Brain microvascular endothelial cell (primary cell): ENCODE measurements at regions not wholly inside any gene's neighbourhood (a gene's known extent, or its start where the extent isn't known, plus 50 kb on each side); places are given as distances from the start of the nearest gene placed in this dataset.

Source experiments
- DNase-seq: peaks from one replicate; pipeline ENCODE4 v3.0.0-alpha.2; 2020
- H3K27ac ChIP-seq: fragments of 250-450 bp; sonication (Bioruptor Pico); 2 replicates; pipeline ENCODE4 v1.5.1; 2020; ENCODE audit warnings: mild to moderate bottlenecking, moderate library complexity
- H3K27me3 ChIP-seq: fragments of 250-450 bp; sonication (Bioruptor Pico); replicated peaks from 2 replicates; pipeline ENCODE4 v1.5.1; 2020; ENCODE audit warnings: mild to moderate bottlenecking
- H3K36me3 ChIP-seq: fragments of 250-450 bp; sonication (Bioruptor Pico); replicated peaks from 2 replicates; pipeline ENCODE4 v1.5.1; 2020; ENCODE audit warnings: mild to moderate bottlenecking
- H3K4me3 ChIP-seq: 2 replicates; pipeline ENCODE4 v1.5.1; 2011; ENCODE audit warnings: low read depth, mild to moderate bottlenecking, control low read depth, low read length, moderate library complexity
- in situ Hi-C: cut with HindIII; loops from 2 replicates; pipeline ENCODE4 v1.10.0; 2017; ENCODE audit warnings: low sequenced_read_pairs, low pct_ligation_motif_present
- TF ChIP-seq, protein P1 (sequence below): IDR thresholded peaks from 2 replicates; pipeline ENCODE4 v1.5.1; 2011; ENCODE audit warnings: low read depth, mild to moderate bottlenecking, moderate library complexity, low read length, control low read depth, inconsistent platforms; ENCODE audit errors: missing control alignments

GRCh38 chr19:31574251-31574973 lies 225.2 kb upstream of the TSHZ3 start:
- DNase-seq, result no peak
- TF ChIP-seq, protein P1, sequence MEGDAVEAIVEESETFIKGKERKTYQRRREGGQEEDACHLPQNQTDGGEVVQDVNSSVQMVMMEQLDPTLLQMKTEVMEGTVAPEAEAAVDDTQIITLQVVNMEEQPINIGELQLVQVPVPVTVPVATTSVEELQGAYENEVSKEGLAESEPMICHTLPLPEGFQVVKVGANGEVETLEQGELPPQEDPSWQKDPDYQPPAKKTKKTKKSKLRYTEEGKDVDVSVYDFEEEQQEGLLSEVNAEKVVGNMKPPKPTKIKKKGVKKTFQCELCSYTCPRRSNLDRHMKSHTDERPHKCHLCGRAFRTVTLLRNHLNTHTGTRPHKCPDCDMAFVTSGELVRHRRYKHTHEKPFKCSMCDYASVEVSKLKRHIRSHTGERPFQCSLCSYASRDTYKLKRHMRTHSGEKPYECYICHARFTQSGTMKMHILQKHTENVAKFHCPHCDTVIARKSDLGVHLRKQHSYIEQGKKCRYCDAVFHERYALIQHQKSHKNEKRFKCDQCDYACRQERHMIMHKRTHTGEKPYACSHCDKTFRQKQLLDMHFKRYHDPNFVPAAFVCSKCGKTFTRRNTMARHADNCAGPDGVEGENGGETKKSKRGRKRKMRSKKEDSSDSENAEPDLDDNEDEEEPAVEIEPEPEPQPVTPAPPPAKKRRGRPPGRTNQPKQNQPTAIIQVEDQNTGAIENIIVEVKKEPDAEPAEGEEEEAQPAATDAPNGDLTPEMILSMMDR, result no peak
- Histone ChIP-seq H3K36me3 (no peaks in the 10 kb centered on the region), H3K4me3 (no peak overlapping the region), H3K27ac (no peak overlapping the region), H3K27me3 (no peaks in the 10 kb centered on the region)
- in situ Hi-C loops, result no loop called here

- TF ChIP-seq, protein P1, result no peak
- Histone ChIP-seq H3K36me3 (no peaks in the 10 kb centered on the region), H3K4me3 (no peak overlapping the region), H3K27ac (no peak overlapping the region), H3K27me3 (no peaks in the 10 kb centered on the region)
- no peak for DNase-seq
- in situ Hi-C loops, result no loop called here
Observed at GRCh38 chr19:31575846-31576335, 226.7 kb upstream of the TSHZ3 start.

DNA sequence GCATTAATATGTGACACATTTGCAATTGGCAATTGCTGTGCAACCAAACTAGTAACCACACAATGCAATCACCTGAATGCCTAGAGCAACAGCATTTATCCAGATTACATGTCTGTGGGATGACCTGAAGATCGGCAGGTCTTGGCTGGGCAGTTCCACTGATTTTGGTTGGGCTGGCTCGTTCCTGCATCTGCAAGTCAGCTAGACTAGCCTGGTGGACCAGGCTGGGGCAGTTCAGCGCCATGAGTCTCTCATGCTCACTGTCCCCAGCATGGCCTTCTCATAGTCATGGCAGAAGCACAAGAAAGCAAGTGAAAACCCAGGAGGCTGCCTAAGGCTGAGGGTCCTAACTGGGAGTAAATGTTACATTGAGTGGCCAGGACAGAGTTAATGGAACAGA lies 229.1 kb upstream of the TSHZ3 start:
- Histone ChIP-seq H3K4me3 (no peak overlapping the region), H3K36me3 (no peaks in the 10 kb centered on the region), H3K27ac (no peak overlapping the region), H3K27me3 (no peaks in the 10 kb centered on the region)
- DNase-seq, result no peak
- TF ChIP-seq, protein P1, result no peak
- in situ Hi-C loops, result no loop called here

GRCh38 chr19:31583148-31583547 lies 233.9 kb upstream of the TSHZ3 start:
- no peak overlapping the region for H3K4me3 ChIP-seq
- no peak for DNase-seq
- in situ Hi-C loops, result no loop called here
- no peak overlapping the region for H3K27ac ChIP-seq
- H3K36me3 ChIP-seq, result no peaks in the 10 kb centered on the region
- TF ChIP-seq, protein P1, result no peak
- H3K27me3 ChIP-seq, result no peaks in the 10 kb centered on the region

GRCh38 chr19:31586282-31586681 lies 237.0 kb upstream of the TSHZ3 start:
- in situ Hi-C loops, result no loop called here
- TF ChIP-seq, protein P1, result no peak
- Histone ChIP-seq H3K27me3 (no peaks in the 10 kb centered on the region), H3K27ac (no peak overlapping the region), H3K4me3 (no peak overlapping the region), H3K36me3 (no peaks in the 10 kb centered on the region)
- no peak for DNase-seq

- no peak overlapping the region for H3K27ac ChIP-seq
- no peaks in the 10 kb centered on the region for H3K27me3 ChIP-seq
- in situ Hi-C loops, result no loop called here
- DNase-seq, result no peak
- no peak overlapping the region for H3K4me3 ChIP-seq
- no peaks in the 10 kb centered on the region for H3K36me3 ChIP-seq
- TF ChIP-seq, protein P1, result no peak
Observed at GRCh38 chr19:31589109-31589508, 239.9 kb upstream of the TSHZ3 start.
